Parathyroid adenoma (tissue), 2 donors: ENCODE measurements at regions not wholly inside any gene's neighbourhood (a gene's known extent, or its start where the extent isn't known, plus 50 kb on each side); places are given as distances from the start of the nearest gene placed in this dataset.

ENCODE experiments used
- H2AFZ ChIP-seq: fragments of 300-600 bp; sonication (generic); one replicate; pipeline ENCODE4 v1.7.0; 2017; ENCODE audit warnings: antibody characterized with exemption, mild to moderate bottlenecking
- H3K27ac ChIP-seq: fragments of 300-600 bp; sonication (generic); one replicate; pipeline ENCODE4 v1.7.0; 2017
- H3K27me3 ChIP-seq: fragments of 300-600 bp; sonication (generic); one replicate; pipeline ENCODE4 v1.7.0; 2017; ENCODE audit warnings: low read length; ENCODE audit not compliant: control insufficient read depth, insufficient read depth
- H3K36me3 ChIP-seq: fragments of 300-600 bp; sonication (generic); one replicate; pipeline ENCODE4 v1.7.0; 2017; ENCODE audit warnings: low read length; ENCODE audit not compliant: control insufficient read depth, insufficient read depth
- H3K4me1 ChIP-seq: fragments of 300-600 bp; sonication (generic); one replicate; pipeline ENCODE4 v1.7.0; 2017; ENCODE audit warnings: control low read depth
- H3K4me2 ChIP-seq: fragments of 300-600 bp; sonication (generic); one replicate; pipeline ENCODE4 v1.7.0; 2017; ENCODE audit warnings: low read length
- H3K4me3 ChIP-seq: fragments of 300-600 bp; sonication (generic); one replicate; pipeline ENCODE4 v1.7.0; 2017; ENCODE audit warnings: low read depth, low read length
- H3K79me2 ChIP-seq: fragments of 300-600 bp; sonication (generic); one replicate; pipeline ENCODE4 v1.7.0; 2017; ENCODE audit warnings: control low read depth
- H3K9ac ChIP-seq: fragments of 300-600 bp; sonication (generic); one replicate; pipeline ENCODE4 v1.7.0; 2017; ENCODE audit warnings: mild to moderate bottlenecking
- H3K9me3 ChIP-seq: fragments of 300-600 bp; sonication (generic); one replicate; pipeline ENCODE4 v1.7.0; 2017; ENCODE audit warnings: low read length; ENCODE audit not compliant: control insufficient read depth
- CTCF ChIP-seq: fragments of 300-600 bp; sonication (generic); IDR thresholded peaks from one replicate; pipeline ENCODE4 v1.7.0; 2017; ENCODE audit warnings: antibody characterized with exemption, mild to moderate bottlenecking
- donor health status: primary hyperparathyroidism.

- no peak for TF ChIP-seq CTCF
Measured at GRCh38 chr17:70871180-70871818, 702.0 kb downstream of the KCNJ2 start.

DNA sequence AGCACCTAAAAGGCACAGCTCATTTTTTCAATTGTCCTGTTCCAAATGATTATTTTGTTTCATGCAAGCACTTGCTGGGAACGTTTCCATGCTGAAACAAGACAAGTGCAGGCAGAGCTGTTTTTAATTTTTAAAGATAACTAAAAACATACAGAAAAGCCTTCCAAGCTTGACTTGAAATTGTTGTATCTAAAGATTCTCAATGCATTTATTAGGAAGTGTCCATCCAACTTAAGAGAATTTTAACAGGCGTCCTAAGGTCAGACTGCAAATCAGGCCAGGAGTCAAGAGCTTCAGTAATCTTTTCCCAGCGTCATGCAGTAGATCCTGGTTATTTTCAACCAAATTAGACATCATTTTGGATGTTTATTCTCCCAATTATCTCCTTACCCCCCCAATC is 702.8 kb downstream of the KCNJ2 start:
- no peaks in the 10 kb centered on the region for H3K36me3 ChIP-seq
- H3K4me2 ChIP-seq = no peak overlapping the region
- TF ChIP-seq CTCF = no peak
- H3K27ac ChIP-seq = no peak overlapping the region
- no peak overlapping the region for H3K4me3 ChIP-seq
- no peaks in the 10 kb centered on the region for H3K4me1 ChIP-seq
- no peak overlapping the region for H3K9ac ChIP-seq
- no peak overlapping the region for H2AFZ ChIP-seq
- no peaks in the 10 kb centered on the region for H3K27me3 ChIP-seq
- H3K79me2 ChIP-seq = no peaks in the 10 kb centered on the region
- no peaks in the 10 kb centered on the region for H3K9me3 ChIP-seq

More at GRCh38 chr17:70871180-70871818, 702.0 kb downstream of the KCNJ2 start:
- Histone ChIP-seq H2AFZ (no peak overlapping the region), H3K9me3 (no peaks in the 10 kb centered on the region), H3K4me2 (no peak overlapping the region), H3K27ac (no peak overlapping the region), H3K4me3 (no peak overlapping the region), H3K9ac (no peak overlapping the region), H3K79me2 (no peaks in the 10 kb centered on the region), H3K27me3 (no peaks in the 10 kb centered on the region), H3K36me3 (no peaks in the 10 kb centered on the region), H3K4me1 (no peaks in the 10 kb centered on the region)

DNA sequence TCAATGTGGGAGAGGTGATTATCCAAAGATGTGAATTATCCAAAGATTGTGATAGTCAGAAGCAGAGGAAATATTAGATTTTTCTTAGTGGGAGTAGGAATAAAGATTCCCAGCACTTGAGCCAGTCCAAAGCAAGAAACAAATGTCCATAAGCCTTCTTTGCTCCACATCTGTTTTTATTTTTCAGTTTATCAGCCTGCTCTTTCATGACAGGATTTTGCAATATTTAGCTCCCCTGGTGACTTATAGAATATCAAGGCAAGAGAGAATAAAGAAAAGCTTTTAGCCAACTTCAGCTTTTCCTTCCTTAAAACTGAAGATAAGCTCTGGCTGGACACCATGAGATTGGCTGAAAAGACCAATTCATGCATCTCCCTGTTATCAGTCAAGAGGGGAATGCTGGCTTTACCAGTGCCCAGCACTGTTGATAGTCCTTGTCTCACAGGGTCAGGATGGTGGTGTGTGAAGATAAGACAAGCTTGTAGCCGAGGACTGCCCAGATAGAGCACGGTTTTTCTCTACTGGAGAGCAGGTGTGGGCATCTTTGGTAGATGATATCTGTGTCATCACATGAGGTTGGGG is 706.5 kb downstream of the KCNJ2 start:
- no peak overlapping the region for H3K4me3 ChIP-seq
- no peak overlapping the region for H3K27ac ChIP-seq
- no peak overlapping the region for H3K9ac ChIP-seq
- H3K27me3 ChIP-seq = no peaks in the 10 kb centered on the region
- no peaks in the 10 kb centered on the region for H3K79me2 ChIP-seq
- TF ChIP-seq CTCF = no peak
- no peaks in the 10 kb centered on the region for H3K9me3 ChIP-seq
- H2AFZ ChIP-seq = no peak overlapping the region
- H3K36me3 ChIP-seq = no peaks in the 10 kb centered on the region
- no peak overlapping the region for H3K4me2 ChIP-seq
- H3K4me1 ChIP-seq = no peaks in the 10 kb centered on the region

DNA sequence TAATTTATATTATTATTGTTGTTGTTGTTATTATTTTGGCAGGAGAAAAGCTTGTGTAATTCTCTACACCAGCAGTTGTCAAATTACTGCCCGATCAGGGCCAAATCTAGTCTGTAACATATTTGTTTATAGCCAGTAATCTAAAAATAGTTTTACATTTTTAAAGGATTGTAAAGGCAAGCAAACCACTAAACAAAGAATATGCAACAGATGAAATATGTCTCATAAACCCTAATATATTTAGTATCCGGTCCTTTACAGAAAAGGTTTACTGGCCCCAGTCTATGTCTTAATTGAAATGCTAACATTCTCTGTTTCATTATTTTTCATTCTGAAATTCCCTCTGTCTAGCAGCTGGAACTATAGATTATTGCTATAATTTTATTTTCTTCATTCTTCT is 709.5 kb downstream of the KCNJ2 start:
- no peak overlapping the region for H2AFZ ChIP-seq
- H3K9ac ChIP-seq = no peak overlapping the region
- TF ChIP-seq CTCF = no peak
- no peak overlapping the region for H3K4me2 ChIP-seq
- no peaks in the 10 kb centered on the region for H3K9me3 ChIP-seq
- no peak overlapping the region for H3K4me3 ChIP-seq
- H3K27ac ChIP-seq = no peak overlapping the region
- H3K79me2 ChIP-seq = no peaks in the 10 kb centered on the region
- H3K36me3 ChIP-seq = no peaks in the 10 kb centered on the region
- no peaks in the 10 kb centered on the region for H3K27me3 ChIP-seq
- no peaks in the 10 kb centered on the region for H3K4me1 ChIP-seq

DNA sequence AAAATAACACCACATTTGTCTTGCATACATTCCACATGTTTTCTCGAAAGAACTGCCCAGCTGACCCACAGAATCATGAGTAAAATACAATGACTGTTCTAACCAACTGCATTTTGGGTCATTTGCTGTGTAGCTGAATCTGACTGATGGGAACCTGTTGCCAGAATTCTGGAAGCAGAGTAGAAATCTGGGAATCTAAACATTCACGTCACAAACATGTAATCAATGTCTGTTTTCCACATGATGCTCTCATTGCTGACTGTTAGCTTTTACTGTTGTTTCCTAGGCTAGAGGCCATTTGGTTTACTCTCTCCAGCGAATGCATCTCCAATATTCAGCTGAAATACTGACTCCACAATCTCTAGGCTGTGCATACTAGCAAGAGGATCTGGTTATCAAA is 710.1 kb downstream of the KCNJ2 start:
- Histone ChIP-seq H2AFZ (no peak overlapping the region), H3K4me3 (no peak overlapping the region), H3K9me3 (no peaks in the 10 kb centered on the region), H3K36me3 (no peaks in the 10 kb centered on the region), H3K27ac (no peak overlapping the region), H3K4me1 (no peaks in the 10 kb centered on the region), H3K79me2 (no peaks in the 10 kb centered on the region), H3K9ac (no peak overlapping the region), H3K27me3 (no peaks in the 10 kb centered on the region), H3K4me2 (no peak overlapping the region)
- TF ChIP-seq CTCF = no peak
